ENCODE measurements at regions not wholly inside any gene's neighbourhood (a gene's known extent, or its start where the extent isn't known, plus 50 kb on each side); places are given as distances from the start of the nearest gene placed in this dataset.

DNA sequence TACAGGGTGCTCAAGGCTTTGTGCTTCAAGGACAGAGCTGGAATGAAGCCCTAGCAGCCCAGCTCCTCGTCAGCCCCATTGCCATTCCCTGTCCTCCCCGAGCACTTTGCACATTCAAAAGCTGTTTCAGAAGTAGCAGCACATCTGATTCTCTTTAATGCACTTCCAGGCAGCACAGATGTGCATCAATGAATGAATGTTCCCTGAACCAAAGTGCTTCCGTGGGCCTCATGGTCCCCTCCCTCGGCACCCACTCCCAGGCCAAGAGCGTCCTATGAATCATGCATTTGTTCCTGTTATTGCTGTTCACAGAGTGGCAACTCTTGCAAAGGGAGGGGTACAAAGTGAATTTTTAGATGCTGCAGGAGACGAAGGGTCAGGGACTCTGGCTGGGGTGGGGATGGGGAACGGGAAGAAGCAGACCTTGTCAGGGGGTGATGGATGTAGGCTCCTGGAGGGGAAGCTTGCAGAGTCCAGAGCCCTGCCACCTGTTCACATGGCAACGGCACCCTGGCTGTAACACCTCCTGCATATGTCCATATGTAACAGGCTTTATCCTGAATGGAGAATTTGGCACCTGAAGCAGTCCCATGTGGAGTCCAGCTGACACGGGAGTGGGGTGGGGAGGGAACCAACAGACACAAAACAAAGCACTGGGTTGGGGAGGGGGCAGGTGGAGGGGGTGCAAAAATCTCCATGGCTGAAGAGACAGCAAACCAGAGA, 62.2 kb upstream of the BAIAP2L1 start:
- peaks cover 4 to 7% of the 10 kb centered on the region in 2 experiments; a peak in 1 of 4 replicates for H3K9me3 ChIP-seq (ENCODE audit: insufficient read depth in 2 of 2, low read depth in 1 of 2, low read length in 1 of 2)
- no peak for DNase-seq (ENCODE audit: low read depth in 1 of 2, low spot score in 2 of 2)
- H2BK20ac ChIP-seq (ENCODE audit: low read length): no peak overlapping the region
- no peaks in the 10 kb centered on the region for H3K36me3 ChIP-seq (ENCODE audit: control insufficient read depth in 2 of 4, insufficient read depth in 4 of 4, low read length in 3 of 4)
- no peak overlapping the region for H3K4me3 ChIP-seq (ENCODE audit: extremely low read depth in 1 of 4, insufficient read depth in 2 of 4, low read depth in 3 of 4, low read length in 4 of 4)
- no peak overlapping the region for H3K9ac ChIP-seq (replicated peaks in 1 of 4; ENCODE audit: extremely low read depth in 1 of 4, low read depth in 3 of 4, low read length in 3 of 4)
- H3K14ac ChIP-seq (ENCODE audit: insufficient read length): no peak overlapping the region
- no peak overlapping the region for H3K23ac ChIP-seq (ENCODE audit: insufficient read length)
- H3K79me2 ChIP-seq (ENCODE audit: control insufficient read depth in 1 of 2, insufficient read depth in 2 of 2, low read length in 2 of 2): no peaks in the 10 kb centered on the region
- H2AFZ ChIP-seq (ENCODE audit: low read length): no peak overlapping the region
- no peak overlapping the region for H2BK5ac ChIP-seq (ENCODE audit: low read depth, low read length)
- no peak overlapping the region for H2BK120ac ChIP-seq (replicated peaks; ENCODE audit: low read depth, low read length)
- H2BK15ac ChIP-seq (ENCODE audit: low read length): no peak overlapping the region
- H4K20me1 ChIP-seq (replicated peaks in 1 of 2; ENCODE audit: control insufficient read depth in 1 of 2, insufficient read depth in 2 of 2, low read length in 2 of 2): no peaks in the 10 kb centered on the region
- no peak overlapping the region for H3K4me2 ChIP-seq (ENCODE audit: insufficient read depth in 1 of 2, low read depth in 2 of 2, low read length in 2 of 2)
- H3K18ac ChIP-seq (ENCODE audit: extremely low read depth, low read length): no peak overlapping the region
- H3K56ac ChIP-seq (replicated peaks; ENCODE audit: insufficient read length, low read depth, low read length): no peak overlapping the region
- no peak overlapping the region for H4K8ac ChIP-seq (ENCODE audit: extremely low read depth, insufficient read depth, low read length)
- ChIA-PET CTCF (ENCODE audit: partially characterized antibody) (interaction anchor here (0.6 to 1.6 kb wide), 6 partner anchors 10 to 369 kb away, joined by 3 to 7 read pairs (median 4); no protein-coding TSS in a partner anchor), POLR2A (ENCODE audit: partially characterized antibody) (interaction anchor here (1.3 kb wide), 1 partner anchor 154 kb away, joined by 3 read pairs; the partner anchor contains the start of gene NPTX2)
- H4K5ac ChIP-seq (ENCODE audit: insufficient read length, low read depth, low read length): no peak overlapping the region
- H3K4me1 ChIP-seq (replicated peaks in 1 of 4; ENCODE audit: control insufficient read depth in 3 of 4, insufficient read depth in 4 of 4, low read length in 3 of 4): peaks cover 0 to 3% (median 0%) of the 10 kb centered on the region in 4 experiments; a peak in 1 of 7 replicates
- no peaks in the 10 kb centered on the region for H3K79me1 ChIP-seq (ENCODE audit: low read depth, low read length)
- H2BK12ac ChIP-seq (ENCODE audit: low read depth, low read length): no peak overlapping the region
- 86% methylated on average over 9 of the region's 9 CpGs; no CpG with 5 or more reads in 1 of the 2 experiments for WGBS, 2 experiments (ENCODE audit: extremely low coverage in 1 of 2, insufficient coverage in 1 of 2, insufficient read length in 1 of 2, insufficient replicate concordance in 2 of 2, low coverage in 1 of 2, low lambda C conversion rate in 2 of 2, missing lambda C conversion rate in 1 of 2)
- H3K27ac ChIP-seq (ENCODE audit: low read depth, low read length): no peak overlapping the region
- no peak overlapping the region for H3K4ac ChIP-seq (replicated peaks; ENCODE audit: insufficient read length, low read depth, low read length)
- no peaks in the 10 kb centered on the region; a peak in 1 of 7 replicates for H3K27me3 ChIP-seq (replicated peaks in 1 of 4; ENCODE audit: control insufficient read depth in 3 of 4, extremely low read depth in 1 of 4, insufficient read depth in 3 of 4, low read length in 3 of 4)
- H2AK5ac ChIP-seq (ENCODE audit: low read depth, low read length): no peak overlapping the region
- no peak overlapping the region for H4K91ac ChIP-seq (replicated peaks; ENCODE audit: insufficient read length, low read length)
- H3K23me2 ChIP-seq (ENCODE audit: low read depth, low read length): no peaks in the 10 kb centered on the region
- no peak for FAIRE-seq
- TF ChIP-seq RFX5 (IDR thresholded peaks at IDR 0.05; ENCODE audit: borderline replicate concordance, low read depth, low read length) (no peak), EZH2 (IDR thresholded peaks at IDR 0.05; ENCODE audit: low read depth, low read length, severe bottlenecking) (no peak), BCL11A (IDR thresholded peaks at IDR 0.05; ENCODE audit: low read depth in 2 of 2, low read length in 2 of 2) (no peak), SUZ12 (IDR thresholded peaks at IDR 0.05; ENCODE audit: low read length) (no peak), POLR2A (IDR thresholded peaks at IDR 0.05; ENCODE audit: control extremely low read depth in 1 of 2, low read depth in 2 of 2, low read length in 2 of 2) (no peak), ASH2L (IDR thresholded peaks at IDR 0.05; ENCODE audit: low read length) (no peak), HDAC2 (IDR thresholded peaks at IDR 0.05; ENCODE audit: borderline replicate concordance in 1 of 2, low read depth in 2 of 2, low read length in 2 of 2) (no peak), RAD21 (IDR thresholded peaks at IDR 0.05 in 1 of 2, conservative IDR thresholded peaks at IDR 0.05 in 1 of 2; ENCODE audit: low read depth in 2 of 2, low read length in 2 of 2) (no peak), GTF2F1 (IDR thresholded peaks at IDR 0.05; ENCODE audit: borderline replicate concordance, low read depth, low read length) (no peak), KDM5A (IDR thresholded peaks at IDR 0.05; ENCODE audit: low read length) (no peak)
- TF ChIP-seq, protein P1, sequence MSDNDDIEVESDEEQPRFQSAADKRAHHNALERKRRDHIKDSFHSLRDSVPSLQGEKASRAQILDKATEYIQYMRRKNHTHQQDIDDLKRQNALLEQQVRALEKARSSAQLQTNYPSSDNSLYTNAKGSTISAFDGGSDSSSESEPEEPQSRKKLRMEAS (IDR thresholded peaks at IDR 0.05): no peak
